ENCODE measurements at regions not wholly inside any gene's neighbourhood (a gene's known extent, or its start where the extent isn't known, plus 50 kb on each side); places are given as distances from the start of the nearest gene placed in this dataset.

- Histone ChIP-seq H2AFZ (peak overlapping the region; percentile 84), H3K27ac (no peak overlapping the region), H3K27me3 (ENCODE audit: control insufficient read depth, insufficient read depth, low read length) (no peaks in the 10 kb centered on the region), H3K9ac (no peak overlapping the region), H3K4me1 (peaks cover 7% of the 10 kb centered on the region), H3K79me2 (no peaks in the 10 kb centered on the region), H3K36me3 (ENCODE audit: control insufficient read depth, insufficient read depth, low read length) (no peaks in the 10 kb centered on the region), H3K4me2 (ENCODE audit: low read length) (peak overlapping the region; percentile 81), H3K9me3 (ENCODE audit: control insufficient read depth, low read length) (peaks cover 8% of the 10 kb centered on the region), H3K4me3 (ENCODE audit: low read depth, low read length) (peak overlapping the region; percentile 62)
- no peak for TF ChIP-seq CTCF (IDR thresholded peaks at IDR 0.05)
Observed at GRCh38 chr7:149714081-149714909, 59.1 kb downstream of the ZNF467 start.

GRCh38 chr7:149713731-149714068 lies 59.7 kb downstream of the ZNF467 start:
- Histone ChIP-seq H3K27me3 (ENCODE audit: control insufficient read depth, insufficient read depth, low read length) (no peaks in the 10 kb centered on the region), H3K36me3 (ENCODE audit: control insufficient read depth, insufficient read depth, low read length) (no peaks in the 10 kb centered on the region), H3K9me3 (ENCODE audit: control insufficient read depth, low read length) (peaks cover 8% of the 10 kb centered on the region), H3K79me2 (no peaks in the 10 kb centered on the region), H2AFZ (peak overlapping the region; percentile 84), H3K9ac (no peak overlapping the region), H3K27ac (no peak overlapping the region), H3K4me1 (peaks cover 7% of the 10 kb centered on the region), H3K4me3 (ENCODE audit: low read depth, low read length) (no peak overlapping the region), H3K4me2 (ENCODE audit: low read length) (peak overlapping the region; percentile 81)
- TF ChIP-seq CTCF (IDR thresholded peaks at IDR 0.05), result no peak

GRCh38 chr7:149713061-149713730 lies 60.2 kb downstream of the ZNF467 start:
- no peaks in the 10 kb centered on the region for H3K79me2 ChIP-seq
- no peaks in the 10 kb centered on the region for H3K27me3 ChIP-seq (ENCODE audit: control insufficient read depth, insufficient read depth, low read length)
- peaks cover 8% of the 10 kb centered on the region for H3K9me3 ChIP-seq (ENCODE audit: control insufficient read depth, low read length)
- no peak overlapping the region for H3K4me3 ChIP-seq (ENCODE audit: low read depth, low read length)
- peaks cover 7% of the 10 kb centered on the region for H3K4me1 ChIP-seq
- H2AFZ ChIP-seq, result no peak overlapping the region
- TF ChIP-seq CTCF (IDR thresholded peaks at IDR 0.05), result no peak
- no peak overlapping the region for H3K9ac ChIP-seq
- H3K36me3 ChIP-seq (ENCODE audit: control insufficient read depth, insufficient read depth, low read length), result no peaks in the 10 kb centered on the region
- H3K27ac ChIP-seq, result no peak overlapping the region
- no peak overlapping the region for H3K4me2 ChIP-seq (ENCODE audit: low read length)

- no peak overlapping the region for H3K4me2 ChIP-seq (ENCODE audit: low read length)
- no peak overlapping the region for H3K9ac ChIP-seq
- H3K27ac ChIP-seq, result no peak overlapping the region
- H3K27me3 ChIP-seq (ENCODE audit: control insufficient read depth, insufficient read depth, low read length), result no peaks in the 10 kb centered on the region
- no peak for TF ChIP-seq CTCF (IDR thresholded peaks at IDR 0.05)
- H2AFZ ChIP-seq, result no peak overlapping the region
- no peak overlapping the region for H3K4me3 ChIP-seq (ENCODE audit: low read depth, low read length)
- no peaks in the 10 kb centered on the region for H3K4me1 ChIP-seq
- H3K9me3 ChIP-seq (ENCODE audit: control insufficient read depth, low read length), result peaks cover 8% of the 10 kb centered on the region
- H3K36me3 ChIP-seq (ENCODE audit: control insufficient read depth, insufficient read depth, low read length), result no peaks in the 10 kb centered on the region
- no peaks in the 10 kb centered on the region for H3K79me2 ChIP-seq
Observed at GRCh38 chr7:149708026-149708425, 65.4 kb downstream of the ZNF467 start.
